CD14-positive monocyte (primary cell): ENCODE measurements at regions not wholly inside any gene's neighbourhood (a gene's known extent, or its start where the extent isn't known, plus 50 kb on each side); places are given as distances from the start of the nearest gene placed in this dataset.

ENCODE experiments used
- DNase-seq, 3 donors: peaks; one replicate each; pipeline ENCODE4 v3.0.0-alpha.2; 2011 to 2022
- H2AFZ ChIP-seq: 2 replicates; pipeline ENCODE4 v1.6.0; 2012; ENCODE audit warnings: mild to moderate bottlenecking, low read depth, low read length, inconsistent platforms; ENCODE audit not compliant: insufficient read depth, poor library complexity, severe bottlenecking
- H3K27ac ChIP-seq, 2 donors: 1 replicate in 1 of 2; 2 replicates in 1 of 2; pipeline ENCODE4 v1.5.1; 2012 to 2013; ENCODE audit warnings: low read length in 2 of 2, control low read depth in 1 of 2, inconsistent platforms in 1 of 2, low read depth in 1 of 2, mild to moderate bottlenecking in 1 of 2
- H3K27me3 ChIP-seq, 2 donors: one replicate each; pipeline versions ENCODE4 v1.6.0 to v1.6.1; 2011 to 2013; ENCODE audit warnings: low read length in 2 of 2; ENCODE audit not compliant: control insufficient read depth in 2 of 2, insufficient read depth in 2 of 2
- H3K36me3 ChIP-seq, 2 donors: replicated peaks in 1 of 2; 1 replicate in 1 of 2; 2 replicates in 1 of 2; pipeline versions ENCODE4 v1.5.1 to v1.6.1; 2012 to 2013; ENCODE audit warnings: low read length in 2 of 2, control low read depth in 1 of 2, inconsistent platforms in 1 of 2, mild to moderate bottlenecking in 1 of 2; ENCODE audit not compliant: insufficient read depth in 2 of 2, control insufficient read depth in 1 of 2
- H3K4me1 ChIP-seq, 2 donors: 1 replicate in 1 of 2; 2 replicates in 1 of 2; pipeline versions ENCODE4 v1.5.1 to v1.6.1; 2012 to 2013; ENCODE audit warnings: low read length in 2 of 2, control low read depth in 1 of 2, inconsistent platforms in 1 of 2, mild to moderate bottlenecking in 1 of 2, moderate library complexity in 1 of 2; ENCODE audit not compliant: insufficient read depth in 2 of 2, control insufficient read depth in 1 of 2
- H3K4me2 ChIP-seq: replicated peaks from 2 replicates; pipeline ENCODE3; 2012; ENCODE audit warnings: low read length, moderate library complexity, mild to moderate bottlenecking; ENCODE audit not compliant: poor library complexity, severe bottlenecking; ENCODE audit errors: extremely low read depth
- H3K4me3 ChIP-seq, 3 experiments: fragments of 200-600 bp in 1 of 3; sonication (generic) in 1 of 3; replicated peaks in 1 of 3; 1 replicate in 2 of 3; 2 replicates in 1 of 3; pipeline ENCODE4 v1.5.1; 2011 to 2013; ENCODE audit warnings: low read length in 3 of 3, mild to moderate bottlenecking in 3 of 3, control low read depth in 2 of 3, low read depth in 2 of 3, inconsistent platforms in 1 of 3, moderate library complexity in 1 of 3
- H3K79me2 ChIP-seq: 2 replicates; pipeline ENCODE4 v1.6.0; 2012; ENCODE audit warnings: mild to moderate bottlenecking, control low read depth, inconsistent platforms, low read length, moderate library complexity; ENCODE audit not compliant: insufficient read depth
- H3K9ac ChIP-seq: 2 replicates; pipeline ENCODE4 v1.6.0; 2017; ENCODE audit warnings: low read length, mild to moderate bottlenecking; ENCODE audit not compliant: insufficient read depth, poor library complexity, severe bottlenecking
- H3K9me3 ChIP-seq, 2 donors: replicated peaks in 1 of 2; 1 replicate in 1 of 2; 2 replicates in 1 of 2; pipeline versions ENCODE4 v1.5.1 to v1.6.1; 2012 to 2013; ENCODE audit warnings: low read length in 2 of 2, control low read depth in 1 of 2; ENCODE audit not compliant: control insufficient read depth in 1 of 2, insufficient read depth in 1 of 2
- H4K20me1 ChIP-seq: 2 replicates; pipeline ENCODE4 v1.6.0; 2012; ENCODE audit warnings: mild to moderate bottlenecking, low read length, control low read depth, moderate library complexity; ENCODE audit not compliant: insufficient read depth
- H3K27ac Mint-ChIP-seq, 7 donors: one replicate each; pipeline ENCODE4 v1.8.0; 2020; ENCODE audit warnings: mild to moderate bottlenecking in 7 of 7, mixed read lengths in 7 of 7, moderate library complexity in 6 of 7, inconsistent platforms in 2 of 7
- H3K27me3 Mint-ChIP-seq, 3 donors: one replicate each; pipeline ENCODE4 v1.8.0; 2021 to 2022; ENCODE audit warnings: low read depth in 3 of 3, mild to moderate bottlenecking in 3 of 3, mixed read lengths in 3 of 3, moderate library complexity in 3 of 3, inconsistent platforms in 1 of 3
- H3K36me3 Mint-ChIP-seq, 2 donors: one replicate each; pipeline ENCODE4 v1.8.0; 2020; ENCODE audit warnings: mixed read lengths in 2 of 2, inconsistent platforms in 1 of 2, mild to moderate bottlenecking in 1 of 2
- H3K4me1 Mint-ChIP-seq: one replicate; pipeline ENCODE4 v1.8.0; 2020; ENCODE audit warnings: mild to moderate bottlenecking, mixed read lengths
- H3K4me3 Mint-ChIP-seq, 2 donors: one replicate each; pipeline ENCODE4 v1.8.0; 2020; ENCODE audit warnings: mild to moderate bottlenecking in 2 of 2, mixed read lengths in 2 of 2, moderate library complexity in 1 of 2
- H3K9me3 Mint-ChIP-seq, 7 donors: one replicate each; pipeline ENCODE4 v1.8.0; 2020 to 2022; ENCODE audit warnings: mixed read lengths in 7 of 7, mild to moderate bottlenecking in 6 of 7, moderate library complexity in 6 of 7, inconsistent platforms in 2 of 7
- CTCF ChIP-seq: fragments of 200-600 bp; IDR thresholded peaks from one replicate; pipeline ENCODE4 v1.8.0; 2022; ENCODE audit warnings: antibody characterized with exemption, mild to moderate bottlenecking
- WGBS: methylation state at CpG from one replicate; pipeline ENCODE4 v1.1.5; 2013; ENCODE audit warnings: missing lambda C conversion rate; ENCODE audit not compliant: insufficient coverage; 5-methylcytosine and 5-hydroxymethylcytosine counted together
- intact Hi-C, 2 donors: fragments of 100-400 bp; cut with micrococcal nuclease; formaldehyde crosslinking; loops; one replicate each; pipeline versions ENCODE4 v1.15.0 to v1.15.1; 2023

GRCh38 chr3:84891851-84892250 lies 66.9 kb upstream of the CADM2 start:
- H3K27me3 ChIP-seq = no peaks in the 10 kb centered on the region
- no peaks in the 10 kb centered on the region for H3K4me1 ChIP-seq
- intact Hi-C loops = no loop called here
- no peaks in the 10 kb centered on the region for H3K4me1 Mint-ChIP-seq
- H3K27ac Mint-ChIP-seq = no peak overlapping the region
- no peak overlapping the region for H3K27ac ChIP-seq
- no peak overlapping the region for H2AFZ ChIP-seq
- no CpG with 5 or more reads among the region's 1 CpG for WGBS
- no peak overlapping the region for H3K9ac ChIP-seq
- H3K9me3 Mint-ChIP-seq = peaks cover under 1 to 10% (median 3%) of the 10 kb centered on the region in 7 donors
- no peak for DNase-seq
- H3K4me3 ChIP-seq = no peak overlapping the region
- H3K4me3 Mint-ChIP-seq = no peak overlapping the region
- H3K79me2 ChIP-seq = no peaks in the 10 kb centered on the region
- no peak overlapping the region for H3K4me2 ChIP-seq
- H3K36me3 ChIP-seq = no peaks in the 10 kb centered on the region
- H3K9me3 ChIP-seq = no peaks in the 10 kb centered on the region
- no peaks in the 10 kb centered on the region for H4K20me1 ChIP-seq
- no peaks in the 10 kb centered on the region for H3K36me3 Mint-ChIP-seq
- no peaks in the 10 kb centered on the region for H3K27me3 Mint-ChIP-seq
- TF ChIP-seq CTCF = no peak

- TF ChIP-seq CTCF = no peak
- no peak overlapping the region for H3K4me2 ChIP-seq
- no peaks in the 10 kb centered on the region for H3K4me1 ChIP-seq
- H3K9me3 ChIP-seq = no peaks in the 10 kb centered on the region
- no peaks in the 10 kb centered on the region for H3K79me2 ChIP-seq
- WGBS = 100% methylated on average over 1 of the region's 3 CpGs
- H3K9me3 Mint-ChIP-seq = peaks cover 0 to 16% (median 3%) of the 10 kb centered on the region in 7 donors
- H3K4me3 ChIP-seq = no peak overlapping the region
- intact Hi-C loops = no loop called here
- DNase-seq = no peak
- no peaks in the 10 kb centered on the region for H4K20me1 ChIP-seq
- H3K36me3 Mint-ChIP-seq = no peaks in the 10 kb centered on the region
- H3K4me3 Mint-ChIP-seq = no peak overlapping the region
- H3K27me3 ChIP-seq = no peaks in the 10 kb centered on the region
- no peaks in the 10 kb centered on the region for H3K36me3 ChIP-seq
- H3K9ac ChIP-seq = no peak overlapping the region
- H3K27me3 Mint-ChIP-seq = no peaks in the 10 kb centered on the region
- H3K27ac ChIP-seq = no peak overlapping the region
- H3K27ac Mint-ChIP-seq = no peak overlapping the region
- H3K4me1 Mint-ChIP-seq = no peaks in the 10 kb centered on the region
- H2AFZ ChIP-seq = no peak overlapping the region
Measured at GRCh38 chr3:84893211-84893610, 65.6 kb upstream of the CADM2 start.
